HG02970 (cell line): ENCODE measurements at regions not wholly inside any gene's neighbourhood (a gene's known extent, or its start where the extent isn't known, plus 50 kb on each side); places are given as distances from the start of the nearest gene placed in this dataset.
"Not testable (repeated sequence)": the region's sequence is repeated elsewhere in the genome, so short reads cannot be mapped to it uniquely, and the experiment has no call there.

Experiments used
- ATAC-seq: cut with Tn5 transposase; IDR thresholded peaks from one replicate; pipeline ENCODE4 v1.9.1; 2021; ENCODE audit warnings: mild to moderate bottlenecking, moderate library complexity, moderate number of reproducible peaks; ENCODE audit not compliant: unreplicated experiment, low FRiP score

- ATAC-seq: no peak
Observed at GRCh38 chrX:776061-776460, 145.5 kb downstream of the SHOX start.

DNA sequence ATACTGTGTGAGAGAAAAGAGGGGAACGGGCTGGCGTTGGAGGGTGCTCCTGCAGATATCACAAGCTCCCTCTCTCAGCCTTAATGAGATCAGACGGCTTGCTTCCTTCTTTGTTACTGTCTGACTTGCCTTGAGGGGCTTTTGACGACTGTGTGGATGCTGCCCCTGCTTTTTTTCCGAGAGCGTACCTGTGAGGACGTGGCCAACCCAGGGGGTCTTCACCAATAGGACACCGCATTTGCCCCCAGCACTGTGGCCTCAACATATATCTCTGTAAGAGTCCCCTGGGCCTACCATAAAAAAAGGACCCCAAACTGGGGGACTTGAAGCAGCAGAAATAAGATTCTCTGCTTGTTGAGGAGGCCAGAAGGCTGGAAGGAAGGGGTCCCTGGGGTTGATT is 143.9 kb downstream of the SHOX start:
- ATAC-seq: no peak

GRCh38 chrX:773292-774025 is 142.9 kb downstream of the SHOX start:
- ATAC-seq: no peak

- no peak for ATAC-seq
Observed at GRCh38 chrX:771536-771935, 140.9 kb downstream of the SHOX start.

GRCh38 chrX:769796-770195 is 139.2 kb downstream of the SHOX start:
- no peak for ATAC-seq

DNA sequence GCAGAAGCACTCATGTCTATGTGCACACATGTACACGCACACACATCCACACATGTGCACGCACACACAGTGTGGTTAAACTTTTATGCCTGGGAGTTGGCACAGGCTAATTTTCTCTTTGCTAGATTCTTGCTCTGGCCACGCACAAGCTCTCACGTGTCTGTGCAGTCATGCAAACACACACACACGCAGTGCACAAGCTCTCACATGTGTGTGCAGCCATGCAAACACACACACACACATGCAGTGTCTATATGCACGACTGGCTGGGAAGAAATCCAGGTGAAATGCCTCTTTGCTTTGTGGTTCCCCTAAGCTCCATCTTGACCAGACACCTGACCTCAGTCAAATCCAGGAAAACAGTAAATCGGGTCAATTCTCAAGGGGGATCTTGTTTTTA is 138.0 kb downstream of the SHOX start:
- no peak for ATAC-seq

DNA sequence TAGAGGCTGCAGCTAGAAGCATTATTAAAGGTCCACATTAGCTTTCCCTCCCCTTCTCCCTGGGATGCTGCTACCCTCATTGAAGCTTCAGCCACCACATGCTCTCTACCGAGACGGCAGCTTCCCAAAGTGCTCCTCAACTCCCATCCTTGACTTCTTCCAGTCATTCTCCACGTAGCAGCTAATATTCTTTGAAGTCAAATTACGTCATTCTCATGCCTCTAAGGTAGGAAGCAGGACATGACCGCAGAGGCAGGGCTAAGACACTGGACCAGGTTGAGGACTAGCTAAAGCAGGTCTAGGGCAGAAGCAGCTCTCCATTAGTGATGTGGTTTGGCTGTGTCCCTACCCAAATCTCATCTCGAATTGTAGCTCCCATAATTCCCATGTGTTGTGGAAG is 128.3 kb downstream of the SHOX start:
- ATAC-seq: no peak

GRCh38 chrX:750812-751211 is 120.2 kb downstream of the SHOX start:
- no peak for ATAC-seq

DNA sequence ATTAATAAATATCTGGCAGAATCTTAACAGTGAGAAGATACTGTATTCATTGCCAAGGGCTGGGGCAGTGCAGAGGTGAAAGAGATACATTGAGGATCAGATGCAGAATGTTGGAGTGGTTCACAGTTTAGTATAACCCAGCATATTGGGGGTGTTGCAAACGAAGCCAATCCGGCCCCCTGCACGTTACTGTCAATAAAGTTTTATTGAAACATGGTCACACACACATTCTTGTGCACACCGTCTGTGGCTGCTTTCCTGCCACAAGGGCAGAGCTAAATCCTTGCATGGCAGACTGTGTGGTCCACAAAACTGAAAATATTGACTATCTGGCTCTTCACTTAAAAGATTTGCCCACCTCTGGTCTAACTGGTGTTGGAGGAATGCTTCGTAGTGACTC is 119.7 kb downstream of the SHOX start:
- ATAC-seq: no peak

DNA sequence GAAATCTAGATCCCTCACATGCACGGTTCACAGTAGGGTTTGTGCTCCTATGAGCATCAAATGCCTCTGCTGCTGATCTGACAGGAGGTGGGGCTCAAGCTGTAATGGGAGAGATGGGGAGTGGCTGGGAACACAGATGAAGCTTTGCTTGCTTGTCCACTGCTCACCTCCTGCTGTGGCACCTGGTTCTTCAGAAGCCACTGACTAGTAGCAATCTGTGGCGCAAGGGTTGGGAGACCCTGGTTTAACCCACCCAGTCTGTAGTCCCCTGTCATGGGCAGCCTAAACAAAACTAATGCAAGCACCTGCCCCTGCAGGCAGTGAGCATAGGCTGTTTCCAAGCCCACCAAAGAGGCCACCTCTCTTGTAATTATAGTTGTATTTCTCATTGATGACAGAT is 116.6 kb downstream of the SHOX start:
- no peak for ATAC-seq

- no peak for ATAC-seq
Observed at GRCh38 chrX:739611-740010, 109.0 kb downstream of the SHOX start.

DNA sequence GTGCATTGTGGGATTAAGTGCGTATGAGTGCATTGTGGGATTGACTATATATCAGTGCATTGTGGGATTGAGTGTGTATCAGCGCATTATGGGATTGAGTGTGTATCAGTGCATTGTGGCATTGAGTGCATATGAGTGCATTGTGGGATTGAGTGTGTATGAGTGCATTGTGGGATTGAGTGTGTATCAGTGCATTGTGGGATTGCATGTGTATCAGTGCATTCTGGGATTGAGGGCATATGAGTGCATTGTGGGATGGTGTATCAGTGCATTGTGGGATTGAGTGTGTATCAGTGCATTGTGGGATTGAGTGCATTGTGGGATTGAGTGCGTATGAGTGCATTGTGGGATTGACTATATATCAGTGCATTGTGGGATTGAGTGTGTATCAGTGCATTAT is 106.4 kb downstream of the SHOX start:
- not testable (repeated sequence) for ATAC-seq

DNA sequence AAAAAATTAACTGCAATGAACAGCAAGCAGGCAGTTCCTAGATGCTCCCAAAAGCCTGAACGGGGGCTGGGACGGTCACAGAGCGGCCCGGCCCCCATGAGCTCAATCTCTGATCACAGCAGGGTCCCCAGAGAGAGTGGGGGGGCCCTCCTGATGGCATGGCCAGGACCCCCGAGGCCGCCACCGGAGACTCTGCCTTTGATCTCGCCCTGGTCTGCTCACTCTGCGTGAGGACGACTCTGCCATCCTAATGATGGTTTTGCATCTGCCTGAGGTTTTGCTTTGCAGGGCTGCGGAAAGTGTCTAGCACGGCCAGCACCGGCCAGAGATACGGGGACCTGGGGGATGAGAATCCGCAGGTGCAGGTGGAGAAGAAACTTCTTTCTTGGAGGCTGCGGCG is 103.8 kb downstream of the SHOX start:
- no peak for ATAC-seq

GRCh38 chrX:733961-734360 is 103.4 kb downstream of the SHOX start:
- no peak for ATAC-seq

GRCh38 chrX:729583-730409 is 99.2 kb downstream of the SHOX start:
- no peak for ATAC-seq

DNA sequence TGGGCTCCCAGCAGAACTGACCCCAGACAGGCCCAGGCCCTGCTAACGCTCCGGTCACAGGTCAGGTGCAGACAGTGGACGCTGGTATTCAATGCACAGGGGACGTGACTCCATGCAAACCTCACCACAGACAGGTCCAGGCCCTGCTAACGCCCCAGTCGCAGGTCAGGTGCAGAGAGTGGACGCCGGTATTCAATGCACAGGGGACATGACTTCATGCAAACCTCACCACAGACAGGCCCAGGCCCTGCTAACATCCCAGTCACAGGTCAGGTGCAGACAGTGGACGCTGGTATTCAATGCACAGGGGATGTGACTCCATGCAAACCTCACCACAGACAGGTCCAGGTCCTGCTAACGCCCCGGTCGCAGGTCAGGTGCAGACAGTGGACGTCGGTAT is 98.5 kb downstream of the SHOX start:
- ATAC-seq: not testable (repeated sequence)

DNA sequence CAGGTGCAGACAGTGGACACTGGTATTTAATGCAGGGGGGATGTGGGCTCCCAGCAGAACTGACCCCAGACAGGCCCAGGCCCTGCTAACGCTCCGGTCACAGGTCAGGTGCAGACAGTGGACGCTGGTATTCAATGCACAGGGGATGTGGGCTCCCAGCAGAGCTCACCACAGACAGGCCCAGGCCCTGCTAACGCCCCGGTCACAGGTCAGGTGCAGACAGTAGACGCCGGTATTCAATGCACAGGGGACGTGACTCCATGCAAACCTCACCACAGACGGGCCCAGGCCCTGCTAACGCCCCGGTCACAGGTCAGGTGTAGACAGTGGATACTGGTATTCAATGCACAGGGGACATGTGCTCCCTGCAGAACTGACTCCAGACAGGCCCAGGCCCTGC is 98.0 kb downstream of the SHOX start:
- ATAC-seq: not testable (repeated sequence)

- ATAC-seq: no peak
Observed at GRCh38 chrX:727738-728621, 97.4 kb downstream of the SHOX start.

DNA sequence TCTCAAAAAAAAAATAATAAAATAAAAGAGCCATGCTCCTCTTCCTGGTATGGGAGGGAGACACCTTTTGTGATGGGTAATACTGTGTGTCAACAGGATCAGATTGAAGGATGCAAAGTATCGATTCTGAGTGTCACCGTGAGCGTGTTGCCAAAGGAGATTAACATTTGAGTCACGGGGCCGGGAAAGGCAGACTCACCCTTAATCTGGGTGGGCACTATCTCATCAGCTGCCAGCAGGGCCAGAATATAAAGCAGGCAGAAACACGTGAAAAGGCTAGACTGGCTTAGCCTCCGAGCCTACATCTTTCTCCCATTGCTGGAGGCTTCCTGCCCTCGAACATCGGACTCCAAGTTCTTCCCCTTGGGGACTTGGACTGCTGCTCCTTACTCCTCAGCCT is 95.4 kb downstream of the SHOX start:
- ATAC-seq: no peak

DNA sequence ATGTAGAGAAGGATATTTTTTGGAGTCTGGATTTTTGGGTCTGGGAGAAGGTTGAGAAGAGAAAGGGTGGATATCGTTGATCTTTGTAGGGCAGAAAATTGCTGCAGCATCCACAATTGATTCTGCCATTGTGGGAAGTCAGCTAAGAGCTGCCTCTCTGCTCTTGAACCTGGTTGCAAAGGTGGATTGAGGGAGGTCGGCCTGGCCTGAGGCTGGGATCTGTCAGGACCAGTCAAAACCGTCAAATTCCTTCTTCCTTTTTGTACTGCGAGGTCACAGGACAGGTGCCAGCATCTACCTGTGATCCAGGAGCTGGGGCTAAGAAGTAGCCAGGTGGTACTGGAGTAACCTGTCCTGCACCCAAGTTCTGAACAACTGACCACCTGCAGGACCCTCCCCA is 93.7 kb downstream of the SHOX start:
- no peak for ATAC-seq

GRCh38 chrX:723781-724180 is 93.2 kb downstream of the SHOX start:
- ATAC-seq: no peak
